Pancreas (tissue), 10 donors: ENCODE measurements at regions not wholly inside any gene's neighbourhood (a gene's known extent, or its start where the extent isn't known, plus 50 kb on each side); places are given as distances from the start of the nearest gene placed in this dataset.
"Not testable (repeated sequence)": the region's sequence is repeated elsewhere in the genome, so short reads cannot be mapped to it uniquely, and the experiment has no call there.

Experiments
- ATAC-seq, 4 donors: fragments of 200-7000 bp; cut with Tn5 transposase; one replicate each; pipeline versions ENCODE4 v1.8.0 to v1.9.1; 2020; ENCODE audit warnings: mild to moderate bottlenecking in 4 of 4, moderate library complexity in 4 of 4
- DNase-seq, 6 donors: peaks; one replicate each; pipeline ENCODE4 v3.0.0-alpha.2; 2020
- FAIRE-seq: peaks from 2 replicates; lab custom pipeline; 2012; peaks lifted over from hg19 to GRCh38; lab: Jason Lieb, UNC
- H3K27ac ChIP-seq, 4 donors: fragments of 200-600 bp; sonication (generic); 1 replicate in 3 of 4; 2 replicates in 1 of 4; pipeline versions ENCODE4 v1.5.0 to v1.8.0; 2020
- H3K27me3 ChIP-seq, 4 donors: fragments of 200-600 bp; one replicate each; pipeline ENCODE4 v1.8.0; 2021
- H3K36me3 ChIP-seq, 3 donors: fragments of 200-600 bp; sonication (generic) in 1 of 3; one replicate each; pipeline versions ENCODE4 v1.5.0 to v1.8.0; 2020 to 2021
- H3K4me1 ChIP-seq, 3 donors: fragments of 200-600 bp; one replicate each; pipeline ENCODE4 v1.8.0; 2021
- H3K4me3 ChIP-seq, 4 donors: fragments of 200-600 bp; sonication (generic) in 2 of 4; one replicate each; pipeline versions ENCODE4 v1.5.0 to v1.8.0; 2020 to 2021
- H3K9me3 ChIP-seq, 4 donors: fragments of 200-600 bp; one replicate each; pipeline ENCODE4 v1.8.0; 2021
- WGBS, 2 donors: extraction: QIAGEN DNeasy Blood & Tissue Kit; methylation state at CpG; one replicate each; pipeline ENCODE4 v1.1.7; 2013; 5-methylcytosine and 5-hydroxymethylcytosine counted together
- intact Hi-C, 3 donors: fragments of 100-400 bp; cut with DNase I; formaldehyde crosslinking; loops; one replicate each; pipeline versions ENCODE4 v1.11.1 to v1.14.2; 2022
- TF ChIP-seq, protein P1 (sequence below), 4 donors: fragments of 200-600 bp; sonication (generic) in 3 of 4; IDR thresholded peaks; one replicate each; pipeline versions ENCODE4 v1.5.0 to v1.8.0; 2021; ENCODE audit warnings: antibody characterized with exemption in 4 of 4
- donor health status: healthy with polysubstance abuse.
- donor health status: DM: no; HTN: no; CAD: no; lungs with moderate emphysema.
- donor health status: DM: no; HTN: no; CAD: no.
- donor health status: control.
- donor health status: control.
- donor health status: Bipolar disorder and iron deficiency.
- donor health status: DM: yes; HTN: yes; CAD: no.
- donor health status: DM: no; HTN: no; CAD: no.
- donor health status: DM: no; HTN: no; CAD: no.
- donor health status: DM: yes; HTN: yes; CAD: no.

GRCh38 chr12:87599459-87599858 is 429.7 kb downstream of the C12orf50 start:
- 35 to 38% methylated on average over 3 of the region's 3 CpGs for WGBS, 2 donors
- TF ChIP-seq, protein P1, sequence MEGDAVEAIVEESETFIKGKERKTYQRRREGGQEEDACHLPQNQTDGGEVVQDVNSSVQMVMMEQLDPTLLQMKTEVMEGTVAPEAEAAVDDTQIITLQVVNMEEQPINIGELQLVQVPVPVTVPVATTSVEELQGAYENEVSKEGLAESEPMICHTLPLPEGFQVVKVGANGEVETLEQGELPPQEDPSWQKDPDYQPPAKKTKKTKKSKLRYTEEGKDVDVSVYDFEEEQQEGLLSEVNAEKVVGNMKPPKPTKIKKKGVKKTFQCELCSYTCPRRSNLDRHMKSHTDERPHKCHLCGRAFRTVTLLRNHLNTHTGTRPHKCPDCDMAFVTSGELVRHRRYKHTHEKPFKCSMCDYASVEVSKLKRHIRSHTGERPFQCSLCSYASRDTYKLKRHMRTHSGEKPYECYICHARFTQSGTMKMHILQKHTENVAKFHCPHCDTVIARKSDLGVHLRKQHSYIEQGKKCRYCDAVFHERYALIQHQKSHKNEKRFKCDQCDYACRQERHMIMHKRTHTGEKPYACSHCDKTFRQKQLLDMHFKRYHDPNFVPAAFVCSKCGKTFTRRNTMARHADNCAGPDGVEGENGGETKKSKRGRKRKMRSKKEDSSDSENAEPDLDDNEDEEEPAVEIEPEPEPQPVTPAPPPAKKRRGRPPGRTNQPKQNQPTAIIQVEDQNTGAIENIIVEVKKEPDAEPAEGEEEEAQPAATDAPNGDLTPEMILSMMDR (IDR thresholded peaks at IDR 0.05): no peak
- no peak overlapping the region for H3K4me3 ChIP-seq
- intact Hi-C loops: no loop called here
- H3K27me3 ChIP-seq: no peaks in the 10 kb centered on the region
- H3K4me1 ChIP-seq: no peaks in the 10 kb centered on the region
- H3K9me3 ChIP-seq: no peaks in the 10 kb centered on the region
- DNase-seq: no peak
- H3K36me3 ChIP-seq: no peaks in the 10 kb centered on the region
- no peak for FAIRE-seq
- no peak for ATAC-seq
- no peak overlapping the region for H3K27ac ChIP-seq

- H3K27ac ChIP-seq: no peak overlapping the region
- no peaks in the 10 kb centered on the region for H3K36me3 ChIP-seq
- H3K4me1 ChIP-seq: no peaks in the 10 kb centered on the region
- FAIRE-seq (no peak), DNase-seq (no peak), ATAC-seq (no peak)
- TF ChIP-seq, protein P1 (IDR thresholded peaks at IDR 0.05): no peak
- no peak overlapping the region for H3K4me3 ChIP-seq
- no peaks in the 10 kb centered on the region for H3K9me3 ChIP-seq
- no peaks in the 10 kb centered on the region for H3K27me3 ChIP-seq
- 66 to 69% methylated on average over 3 of the region's 3 CpGs for WGBS, 2 donors
- intact Hi-C loops: no loop called here
Observed at GRCh38 chr12:87597114-87597513, 432.1 kb downstream of the C12orf50 start.

- H3K4me1 ChIP-seq: no peaks in the 10 kb centered on the region
- H3K9me3 ChIP-seq: no peaks in the 10 kb centered on the region
- ATAC-seq: no peak
- no peaks in the 10 kb centered on the region for H3K27me3 ChIP-seq
- TF ChIP-seq, protein P1 (IDR thresholded peaks at IDR 0.05): no peak
- FAIRE-seq: no peak
- WGBS, 2 donors: 84 to 100% methylated on average over 1 of the region's 1 CpG
- H3K36me3 ChIP-seq: no peaks in the 10 kb centered on the region
- no peak overlapping the region for H3K27ac ChIP-seq
- no peak for DNase-seq
- intact Hi-C loops: no loop called here
- no peak overlapping the region for H3K4me3 ChIP-seq
Observed at GRCh38 chr12:87596636-87597035, 432.6 kb downstream of the C12orf50 start.

DNA sequence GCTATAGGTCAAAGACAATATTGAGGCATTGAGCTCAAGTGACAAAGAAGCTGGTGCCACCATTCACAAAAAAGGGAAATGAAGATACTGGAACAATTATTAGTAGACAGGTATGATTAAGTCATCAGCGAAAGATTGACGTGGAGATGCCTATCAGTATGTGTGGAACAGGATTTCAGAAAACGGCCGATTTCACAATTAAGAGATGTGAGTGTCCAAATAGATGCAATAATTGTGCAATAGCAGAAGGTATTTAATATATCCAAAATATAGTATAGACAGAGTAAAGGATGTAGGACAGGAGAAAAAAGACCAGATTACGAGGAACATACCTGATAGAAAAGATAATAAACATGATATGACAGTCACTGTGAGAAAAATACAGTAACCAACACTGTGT is 433.1 kb downstream of the C12orf50 start:
- FAIRE-seq: no peak
- TF ChIP-seq, protein P1 (IDR thresholded peaks at IDR 0.05): no peak
- 81 to 89% methylated on average over 5 of the region's 5 CpGs for WGBS, 2 donors

DNA sequence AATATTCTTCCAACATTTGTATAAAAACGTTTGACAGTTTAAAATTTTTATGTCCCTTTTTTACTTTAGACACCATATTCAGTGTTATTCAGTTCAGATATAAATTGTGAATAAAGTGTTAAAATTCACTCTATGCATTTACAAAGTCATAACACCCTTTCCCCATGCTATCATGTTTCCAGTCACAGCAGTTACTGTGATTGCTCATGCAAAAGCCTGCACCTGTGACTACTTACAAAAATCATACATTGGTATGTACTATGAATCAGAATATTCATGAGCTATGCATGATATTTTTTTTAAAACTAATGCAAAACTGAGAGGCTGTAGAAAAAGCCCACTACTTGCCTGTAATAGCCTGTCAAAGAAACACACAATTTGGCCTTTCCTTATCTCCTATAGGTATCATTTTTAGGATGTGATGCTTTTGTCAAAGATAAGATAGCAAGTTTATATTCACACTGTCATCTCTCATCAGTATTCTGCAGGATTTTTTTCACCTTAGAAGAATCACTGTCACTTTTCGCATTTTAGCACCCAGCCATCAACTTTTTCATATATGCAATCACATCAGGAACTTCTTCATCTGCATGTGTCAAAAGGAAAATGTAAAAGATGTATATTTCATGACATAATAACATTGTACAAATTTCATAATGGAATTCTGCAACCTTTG is 443.2 kb downstream of the C12orf50 start:
- Histone ChIP-seq H3K27me3 (no peaks in the 10 kb centered on the region), H3K4me1 (no peaks in the 10 kb centered on the region), H3K9me3 (no peaks in the 10 kb centered on the region), H3K4me3 (no peak overlapping the region), H3K36me3 (no peaks in the 10 kb centered on the region), H3K27ac (no peak overlapping the region)
- ATAC-seq (no peak), FAIRE-seq (no peak), DNase-seq (no peak)
- intact Hi-C loops: no loop called here
- TF ChIP-seq, protein P1 (IDR thresholded peaks at IDR 0.05): no peak
- WGBS, 2 donors: 48 to 54% methylated on average over 2 of the region's 2 CpGs

More for the DNA sequence above, 433.1 kb downstream of the C12orf50 start:
- H3K4me1 ChIP-seq: no peaks in the 10 kb centered on the region
- no peak overlapping the region for H3K27ac ChIP-seq
- no peak overlapping the region for H3K4me3 ChIP-seq
- H3K36me3 ChIP-seq: no peaks in the 10 kb centered on the region
- H3K9me3 ChIP-seq: no peaks in the 10 kb centered on the region
- no peaks in the 10 kb centered on the region for H3K27me3 ChIP-seq
- ATAC-seq (no peak), DNase-seq (no peak)
- intact Hi-C loops: no loop called here

DNA sequence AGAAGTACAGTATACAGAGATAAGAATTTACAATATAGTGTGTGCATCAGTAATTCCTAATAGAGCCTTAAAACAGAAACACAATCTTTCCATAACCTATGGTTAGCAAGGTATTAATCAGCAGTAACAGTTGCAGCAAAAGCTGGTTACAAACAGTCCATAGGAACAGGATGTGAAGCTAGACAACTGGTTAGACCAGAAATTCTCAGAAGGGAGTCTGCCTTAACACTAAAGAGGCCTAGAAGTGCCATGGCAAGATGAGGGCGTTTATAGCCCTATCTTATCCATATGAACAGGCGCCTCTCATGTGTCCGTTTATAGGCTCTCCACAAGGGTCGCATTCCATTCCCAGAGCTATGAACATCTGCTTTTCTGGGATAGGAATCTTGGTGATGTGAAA is 450.1 kb downstream of the C12orf50 start:
- H3K4me3 ChIP-seq, H3K27ac ChIP-seq, ATAC-seq, intact Hi-C loops, FAIRE-seq, H3K27me3 ChIP-seq, H3K9me3 ChIP-seq, H3K36me3 ChIP-seq, DNase-seq, H3K4me1 ChIP-seq: not testable (repeated sequence)
- 80 to 95% methylated on average over 4 of the region's 4 CpGs for WGBS, 2 donors
